GM12892 (cell line): ENCODE measurements at regions not wholly inside any gene's neighbourhood (a gene's known extent, or its start where the extent isn't known, plus 50 kb on each side); places are given as distances from the start of the nearest gene placed in this dataset.

ENCODE experiments used
- POLR2A ChIP-seq: IDR thresholded peaks from 2 replicates; pipeline ENCODE4 v1.6.1; 2011; ENCODE audit warnings: low read depth, low read length, control low read depth
- POLR2AphosphoS5 ChIP-seq: IDR thresholded peaks from 2 replicates; pipeline ENCODE4 v1.6.1; 2011; ENCODE audit warnings: low read depth, low read length, control low read depth
- TAF1 ChIP-seq: IDR thresholded peaks from 2 replicates; pipeline ENCODE4 v1.6.1; 2011; ENCODE audit warnings: low read depth, mild to moderate bottlenecking, control low read depth, low read length, borderline replicate concordance

GRCh38 chr20:22512911-22513489 lies 71.4 kb downstream of the FOXA2 start:
- no peak for TF ChIP-seq POLR2A
- no peak for TF ChIP-seq POLR2AphosphoS5
- TF ChIP-seq TAF1: no peak
